NT2/D1 (cell line): ENCODE measurements at regions not wholly inside any gene's neighbourhood (a gene's known extent, or its start where the extent isn't known, plus 50 kb on each side); places are given as distances from the start of the nearest gene placed in this dataset.

Experiments
- YY1 ChIP-seq: IDR thresholded peaks from 2 replicates; pipeline ENCODE4 v1.6.1; 2011; ENCODE audit not compliant: insufficient read length, insufficient read depth
- ZNF274 ChIP-seq: IDR thresholded peaks from 2 replicates; pipeline ENCODE4 v1.6.1; 2011; ENCODE audit warnings: mild to moderate bottlenecking, low read depth, low read length

DNA sequence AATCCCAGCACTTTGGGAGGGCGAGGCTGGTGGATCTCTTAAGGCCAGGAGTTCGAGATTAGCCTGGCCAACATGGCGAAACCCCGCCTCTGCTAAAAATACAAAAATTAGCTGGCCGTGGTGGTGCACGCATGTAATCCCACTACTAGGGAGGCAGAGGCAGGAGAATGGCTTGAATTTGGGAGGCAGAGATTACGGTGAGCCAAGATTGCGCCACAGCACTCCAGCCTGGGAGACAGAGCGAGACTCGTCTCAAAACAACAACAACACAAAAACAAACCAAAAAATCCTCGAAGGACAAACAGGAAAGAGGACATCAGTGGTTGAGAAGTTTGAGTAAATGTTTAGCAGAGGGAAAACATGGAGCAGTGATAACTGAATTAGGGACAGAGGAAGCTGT is 52.3 kb upstream of the FAM3C start:
- TF ChIP-seq YY1 (no peak), ZNF274 (no peak)
